ENCODE measurements at regions not wholly inside any gene's neighbourhood (a gene's known extent, or its start where the extent isn't known, plus 50 kb on each side); places are given as distances from the start of the nearest gene placed in this dataset.

- Histone ChIP-seq H3K9me3 (no peaks in the 10 kb centered on the region), H3K27ac (no peak overlapping the region), H3K4me3 (no peak overlapping the region), H3K27me3 (ENCODE audit: insufficient read depth in 3 of 3, low read length in 2 of 3) (no peaks in the 10 kb centered on the region), H3K36me3 (ENCODE audit: insufficient read depth in 1 of 2, low read depth in 1 of 2) (no peaks in the 10 kb centered on the region), H3K4me1 (no peaks in the 10 kb centered on the region)
- DNase-seq (no peak), ATAC-seq (no peak)
- intact Hi-C loops (cut with DNase I): no loop called here
- TF ChIP-seq, protein P1, sequence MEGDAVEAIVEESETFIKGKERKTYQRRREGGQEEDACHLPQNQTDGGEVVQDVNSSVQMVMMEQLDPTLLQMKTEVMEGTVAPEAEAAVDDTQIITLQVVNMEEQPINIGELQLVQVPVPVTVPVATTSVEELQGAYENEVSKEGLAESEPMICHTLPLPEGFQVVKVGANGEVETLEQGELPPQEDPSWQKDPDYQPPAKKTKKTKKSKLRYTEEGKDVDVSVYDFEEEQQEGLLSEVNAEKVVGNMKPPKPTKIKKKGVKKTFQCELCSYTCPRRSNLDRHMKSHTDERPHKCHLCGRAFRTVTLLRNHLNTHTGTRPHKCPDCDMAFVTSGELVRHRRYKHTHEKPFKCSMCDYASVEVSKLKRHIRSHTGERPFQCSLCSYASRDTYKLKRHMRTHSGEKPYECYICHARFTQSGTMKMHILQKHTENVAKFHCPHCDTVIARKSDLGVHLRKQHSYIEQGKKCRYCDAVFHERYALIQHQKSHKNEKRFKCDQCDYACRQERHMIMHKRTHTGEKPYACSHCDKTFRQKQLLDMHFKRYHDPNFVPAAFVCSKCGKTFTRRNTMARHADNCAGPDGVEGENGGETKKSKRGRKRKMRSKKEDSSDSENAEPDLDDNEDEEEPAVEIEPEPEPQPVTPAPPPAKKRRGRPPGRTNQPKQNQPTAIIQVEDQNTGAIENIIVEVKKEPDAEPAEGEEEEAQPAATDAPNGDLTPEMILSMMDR (IDR thresholded peaks at IDR 0.05): no peak
- WGBS, 3 donors: 48 to 66% (median 64%) methylated on average over 6 of the region's 6 CpGs
These were observed 558.6 kb upstream of the HS6ST1 start for GRCh38 chr2:128876986-128877983.

GRCh38 chr2:128879161-128879560 is 560.5 kb upstream of the HS6ST1 start:
- Histone ChIP-seq H3K4me1 (no peaks in the 10 kb centered on the region), H3K27me3 (ENCODE audit: insufficient read depth in 3 of 3, low read length in 2 of 3) (no peaks in the 10 kb centered on the region), H3K4me3 (no peak overlapping the region), H3K36me3 (ENCODE audit: insufficient read depth in 1 of 2, low read depth in 1 of 2) (no peaks in the 10 kb centered on the region), H3K27ac (no peak overlapping the region), H3K9me3 (no peaks in the 10 kb centered on the region)
- TF ChIP-seq, protein P1 (IDR thresholded peaks at IDR 0.05): no peak
- WGBS, 3 donors: 61 to 73% (median 69%) methylated on average over 4 of the region's 4 CpGs
- intact Hi-C loops (cut with DNase I): no loop called here
- no peak for ATAC-seq
- DNase-seq: no peak

DNA sequence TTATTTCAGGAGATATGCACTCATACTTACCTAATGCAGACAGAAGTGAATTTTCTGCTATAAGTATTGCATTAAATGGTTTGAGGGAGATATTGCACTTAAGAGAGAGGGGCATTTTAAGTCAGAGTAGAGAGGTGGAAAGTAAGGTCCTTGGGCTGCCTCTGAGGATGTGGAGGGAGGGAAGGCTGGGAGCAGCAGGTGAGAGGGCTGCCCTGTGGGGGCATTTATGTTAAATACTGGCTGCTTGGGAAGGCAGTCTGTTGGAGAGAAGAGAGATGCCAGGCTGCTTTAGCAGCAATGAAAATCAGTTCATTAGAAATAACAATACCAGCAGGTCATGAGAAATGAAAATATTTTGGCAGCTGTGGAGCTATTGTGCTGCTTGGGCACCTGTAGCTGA is 576.2 kb upstream of the HS6ST1 start:
- no peaks in the 10 kb centered on the region for H3K9me3 ChIP-seq
- H3K27me3 ChIP-seq (ENCODE audit: insufficient read depth in 3 of 3, low read length in 2 of 3): no peaks in the 10 kb centered on the region
- intact Hi-C loops (cut with DNase I): no loop called here

DNA sequence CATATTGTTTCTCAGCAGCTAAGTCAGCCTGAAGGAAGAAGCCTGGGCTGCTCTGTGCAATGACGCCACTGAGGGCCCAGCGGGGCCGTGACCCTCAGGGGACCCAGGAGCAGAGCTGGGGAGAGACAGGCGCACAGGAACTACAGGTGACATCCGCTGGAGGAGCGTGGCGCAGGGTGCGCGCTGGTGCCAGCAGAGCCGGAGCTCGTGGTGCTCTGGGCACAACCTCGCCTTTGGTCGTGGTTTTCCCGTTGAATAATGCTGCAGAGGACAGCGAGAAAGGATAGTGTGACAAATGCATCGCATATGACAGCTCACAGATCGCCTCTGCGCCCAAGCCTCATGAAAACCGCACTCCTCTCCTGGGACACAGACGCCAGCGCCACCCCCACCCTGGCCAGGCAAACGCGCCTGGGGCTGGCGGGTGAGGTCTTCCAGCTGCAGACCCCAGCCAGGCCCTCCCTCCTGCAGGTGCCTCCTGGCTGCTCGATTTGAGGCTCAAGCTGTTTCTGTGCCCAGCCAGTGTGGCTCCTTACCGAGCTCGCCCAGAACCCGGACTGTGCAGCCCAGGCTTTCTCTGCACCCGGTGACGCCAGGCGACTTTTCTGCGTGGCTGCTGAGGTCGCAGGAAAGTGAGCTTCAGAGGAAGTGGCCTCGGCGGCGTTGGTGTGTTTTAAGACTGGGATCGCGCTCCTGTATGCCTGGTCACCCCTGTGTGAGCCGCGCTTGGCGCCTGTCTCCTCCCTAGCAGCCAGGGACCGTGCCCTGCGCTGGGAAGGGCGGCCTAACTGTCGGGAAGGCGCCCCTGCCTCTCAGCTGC is 583.1 kb upstream of the HS6ST1 start:
- ATAC-seq: peak in 1 of 4 donors; percentile 30
- Histone ChIP-seq H3K36me3 (ENCODE audit: insufficient read depth in 1 of 2, low read depth in 1 of 2) (no peaks in the 10 kb centered on the region), H3K27me3 (ENCODE audit: insufficient read depth in 3 of 3, low read length in 2 of 3) (no peaks in the 10 kb centered on the region), H3K4me1 (no peaks in the 10 kb centered on the region), H3K9me3 (no peaks in the 10 kb centered on the region), H3K4me3 (peak overlapping the region; percentile 47), H3K27ac (no peak overlapping the region)
- TF ChIP-seq, protein P1 (IDR thresholded peaks at IDR 0.05): no peak
- 42 to 60% (median 47%) methylated on average over 46 of the region's 46 CpGs for WGBS, 3 donors
- DNase-seq: no peak
- intact Hi-C loops (cut with DNase I): no loop called here

More for the DNA sequence above, 576.2 kb upstream of the HS6ST1 start:
- ATAC-seq (no peak), DNase-seq (no peak)
- H3K36me3 ChIP-seq (ENCODE audit: insufficient read depth in 1 of 2, low read depth in 1 of 2): no peaks in the 10 kb centered on the region
- H3K27ac ChIP-seq: no peak overlapping the region
- H3K4me3 ChIP-seq: no peak overlapping the region
- no peaks in the 10 kb centered on the region for H3K4me1 ChIP-seq
- TF ChIP-seq, protein P1 (IDR thresholded peaks at IDR 0.05): no peak

Measured in psoas muscle (tissue), 7 donors.